Caco-2 (cell line): ENCODE measurements at regions not wholly inside any gene's neighbourhood (a gene's known extent, or its start where the extent isn't known, plus 50 kb on each side); places are given as distances from the start of the nearest gene placed in this dataset.
A peak's percentile ranks its signal among the peaks of the same experiment; 100 is the strongest.
"Not testable (repeated sequence)": the region's sequence is repeated elsewhere in the genome, so short reads cannot be mapped to it uniquely, and the experiment has no call there.

Experiments used
- BruUV-seq: library from RNA; stranded (reverse); fragments of 400-500 nt; replicated peaks from 2 replicates; lab custom pipeline; 2021; lab: Mats Ljungman, UMichigan
- CTCF ChIA-PET: fragments of 300-600 bp; sonication (Branson Sonifier 250); formaldehyde crosslinking; loops from one replicate; lab custom pipeline; 2022; ENCODE audit warnings: antibody characterized with exemption; lab: Charles Lee
- POLR2A ChIA-PET: fragments of 300-600 bp; sonication (Branson Sonifier 250); formaldehyde crosslinking; loops from one replicate; lab custom pipeline; 2022; ENCODE audit warnings: antibody characterized with exemption; lab: Charles Lee
- DNase-seq, 2 experiments: peaks; one replicate each; pipeline versions ENCODE4 v3.0.0 to v3.0.0-alpha.2; 2020 to 2022
- H3K27me3 ChIP-seq: replicated peaks from 2 replicates; pipeline ENCODE4 v1.6.0; 2011; ENCODE audit warnings: low read length; ENCODE audit not compliant: control insufficient read depth, insufficient read depth
- H3K36me3 ChIP-seq: 2 replicates; pipeline ENCODE4 v1.5.1; 2011; ENCODE audit warnings: low read length; ENCODE audit not compliant: control insufficient read depth, insufficient read depth
- H3K4me1 ChIP-seq: fragments of 250-450 bp; sonication (Bioruptor Pico); 2 replicates; pipeline ENCODE4 v1.5.1; 2020; ENCODE audit warnings: mild to moderate bottlenecking
- H3K4me3 ChIP-seq: 2 replicates; pipeline ENCODE4 v1.5.1; 2011; ENCODE audit warnings: low read depth, mild to moderate bottlenecking, control low read depth, low read length
- H3K9me3 ChIP-seq: fragments of 250-450 bp; sonication (Bioruptor Pico); 2 replicates; pipeline ENCODE4 v1.5.1; 2020; ENCODE audit warnings: mild to moderate bottlenecking, moderate library complexity
- H3K27ac Mint-ChIP-seq: one replicate; pipeline ENCODE4 v1.8.0; 2022; ENCODE audit warnings: mixed read lengths; ENCODE audit not compliant: unreplicated experiment
- H3K27me3 Mint-ChIP-seq: one replicate; pipeline ENCODE4 v1.8.0; 2022; ENCODE audit warnings: mixed read lengths; ENCODE audit not compliant: insufficient read depth, unreplicated experiment
- H3K36me3 Mint-ChIP-seq: one replicate; pipeline ENCODE4 v1.8.0; 2022; ENCODE audit warnings: mild to moderate bottlenecking, mixed read lengths; ENCODE audit not compliant: insufficient read depth, unreplicated experiment
- H3K4me1 Mint-ChIP-seq: one replicate; pipeline ENCODE4 v1.8.0; 2022; ENCODE audit warnings: low read depth, mixed read lengths; ENCODE audit not compliant: unreplicated experiment
- H3K4me3 Mint-ChIP-seq: one replicate; pipeline ENCODE4 v1.8.0; 2022; ENCODE audit warnings: mild to moderate bottlenecking, moderate library complexity, mixed read lengths; ENCODE audit not compliant: unreplicated experiment
- H3K9me3 Mint-ChIP-seq: one replicate; pipeline ENCODE4 v1.8.0; 2022; ENCODE audit warnings: mixed read lengths; ENCODE audit not compliant: unreplicated experiment
- CTCF ChIP-seq, 2 experiments: fragments of 200-600 bp in 1 of 2; IDR thresholded peaks; 1 replicate in 1 of 2; 2 replicates in 1 of 2; pipeline versions ENCODE4 v1.5.1 to v1.8.0; 2011 to 2022; ENCODE audit warnings: antibody characterized with exemption in 1 of 2, control low read depth in 1 of 2, inconsistent platforms in 1 of 2, low read depth in 1 of 2, low read length in 1 of 2, mild to moderate bottlenecking in 1 of 2, moderate library complexity in 1 of 2; ENCODE audit not compliant: insufficient read depth in 1 of 2, severe bottlenecking in 1 of 2, unreplicated experiment in 1 of 2
- intact Hi-C: fragments of 100-400 bp; cut with micrococcal nuclease; formaldehyde crosslinking; loops from one replicate; pipeline ENCODE4 v1.10.0; 2022; ENCODE audit not compliant: unreplicated experiment

- H3K27me3 ChIP-seq = no peaks in the 10 kb centered on the region
- H3K4me1 Mint-ChIP-seq = peaks cover 22% of the 10 kb centered on the region
- BruUV-seq = no TSS peak
- H3K36me3 ChIP-seq = no peaks in the 10 kb centered on the region
- no peak for TF ChIP-seq CTCF (IDR thresholded peaks at IDR 0.05; ENCODE audit: insufficient read depth in 1 of 2, low read depth in 1 of 2, low read length in 1 of 2, severe bottlenecking in 1 of 2, unreplicated experiment in 1 of 2)
- H3K9me3 Mint-ChIP-seq = no peaks in the 10 kb centered on the region
- DNase-seq = no peak
- H3K36me3 Mint-ChIP-seq = no peaks in the 10 kb centered on the region
- no peaks in the 10 kb centered on the region for H3K27me3 Mint-ChIP-seq
- no peak overlapping the region for H3K4me3 Mint-ChIP-seq
- no peaks in the 10 kb centered on the region for H3K9me3 ChIP-seq
- H3K4me3 ChIP-seq = no peak overlapping the region
- ChIA-PET POLR2A (interaction anchor here (0.5 kb wide), 1 partner anchor 64 kb away, joined by 3 read pairs; no protein-coding TSS in a partner anchor), CTCF (no interaction called here)
- H3K4me1 ChIP-seq = peaks cover 40% of the 10 kb centered on the region
- intact Hi-C loops = no loop called here
- H3K27ac Mint-ChIP-seq = peak overlapping the region; percentile 41
Measured at GRCh38 chr2:234171666-234172065, 121.2 kb downstream of the SPP2 start.

GRCh38 chr2:234169674-234170073 is 119.2 kb downstream of the SPP2 start:
- ChIA-PET CTCF (no interaction called here), POLR2A (interaction anchor here (0.6 to 0.7 kb wide), 2 partner anchors 25 to 478 kb away, joined by 3 to 6 read pairs; no protein-coding TSS in a partner anchor)
- no peak for TF ChIP-seq CTCF (IDR thresholded peaks at IDR 0.05; ENCODE audit: insufficient read depth in 1 of 2, low read depth in 1 of 2, low read length in 1 of 2, severe bottlenecking in 1 of 2, unreplicated experiment in 1 of 2)
- H3K27me3 Mint-ChIP-seq = no peaks in the 10 kb centered on the region
- no peak overlapping the region for H3K4me3 ChIP-seq
- DNase-seq = no peak
- H3K27ac Mint-ChIP-seq = peak overlapping the region; percentile 93
- H3K4me1 Mint-ChIP-seq = peaks cover 34% of the 10 kb centered on the region
- H3K9me3 Mint-ChIP-seq = no peaks in the 10 kb centered on the region
- no peaks in the 10 kb centered on the region for H3K36me3 ChIP-seq
- H3K27me3 ChIP-seq = no peaks in the 10 kb centered on the region
- no TSS peak for BruUV-seq
- H3K9me3 ChIP-seq = no peaks in the 10 kb centered on the region
- intact Hi-C loops = no loop called here
- H3K4me3 Mint-ChIP-seq = no peak overlapping the region
- H3K36me3 Mint-ChIP-seq = no peaks in the 10 kb centered on the region
- H3K4me1 ChIP-seq = peaks cover 51% of the 10 kb centered on the region

- H3K4me3 ChIP-seq, CTCF ChIA-PET, H3K36me3 Mint-ChIP-seq, H3K27me3 Mint-ChIP-seq, H3K9me3 ChIP-seq, BruUV-seq, H3K27me3 ChIP-seq, H3K36me3 ChIP-seq, H3K9me3 Mint-ChIP-seq: not testable (repeated sequence)
- Mint-ChIP-seq H3K27ac (peak overlapping the region; percentile 93), H3K4me3 (peak overlapping the region; percentile 58), H3K4me1 (peaks cover 35% of the 10 kb centered on the region)
- POLR2A ChIA-PET = interaction anchor here (0.6 kb wide), 1 partner anchor 25 kb away, joined by 3 read pairs; no protein-coding TSS in a partner anchor
- peak; percentile 65 to 75 for DNase-seq
- H3K4me1 ChIP-seq = peaks cover 51% of the 10 kb centered on the region
- intact Hi-C loops = loop anchor here (1.0 kb wide), 1 partner anchor 33 kb away; no protein-coding TSS in a partner anchor
Measured at GRCh38 chr2:234168605-234169570, 118.4 kb downstream of the SPP2 start.
